IPS DF 6.9 (cell line): ENCODE measurements at regions not wholly inside any gene's neighbourhood (a gene's known extent, or its start where the extent isn't known, plus 50 kb on each side); places are given as distances from the start of the nearest gene placed in this dataset.
"Not testable (repeated sequence)": the region's sequence is repeated elsewhere in the genome, so short reads cannot be mapped to it uniquely, and the experiment has no call there.

Experiments
- DNase-seq: peaks from one replicate; pipeline ENCODE4 v3.0.0-alpha.2; 2013; ENCODE audit warnings: low read depth, low spot score
- H3K27ac ChIP-seq: one replicate; pipeline ENCODE4 v1.5.1; 2013; ENCODE audit warnings: low read length, control low read depth
- H3K27me3 ChIP-seq: 2 replicates; pipeline ENCODE4 v1.6.1; 2013; ENCODE audit warnings: mild to moderate bottlenecking, low read length; ENCODE audit not compliant: control insufficient read depth, insufficient read depth
- H3K36me3 ChIP-seq: 2 replicates; pipeline ENCODE4 v1.6.1; 2013; ENCODE audit warnings: low read length; ENCODE audit not compliant: control insufficient read depth, insufficient read depth
- H3K4me1 ChIP-seq: 2 replicates; pipeline ENCODE4 v1.6.1; 2013; ENCODE audit warnings: low read length; ENCODE audit not compliant: control insufficient read depth, insufficient read depth
- H3K4me3 ChIP-seq: 2 replicates; pipeline ENCODE4 v1.5.1; 2013; ENCODE audit warnings: mild to moderate bottlenecking, low read length
- H3K9me3 ChIP-seq: 2 replicates; pipeline ENCODE4 v1.6.1; 2013; ENCODE audit warnings: low read length, inconsistent platforms; ENCODE audit not compliant: control insufficient read depth, insufficient read depth
- WGBS: extraction: QIAGEN DNeasy Blood & Tissue Kit; methylation state at CpG from one replicate; pipeline ENCODE4 v1.1.7; 2013; ENCODE audit warnings: mixed read lengths, missing lambda C conversion rate; ENCODE audit not compliant: insufficient read length, insufficient coverage; 5-methylcytosine and 5-hydroxymethylcytosine counted together

DNA sequence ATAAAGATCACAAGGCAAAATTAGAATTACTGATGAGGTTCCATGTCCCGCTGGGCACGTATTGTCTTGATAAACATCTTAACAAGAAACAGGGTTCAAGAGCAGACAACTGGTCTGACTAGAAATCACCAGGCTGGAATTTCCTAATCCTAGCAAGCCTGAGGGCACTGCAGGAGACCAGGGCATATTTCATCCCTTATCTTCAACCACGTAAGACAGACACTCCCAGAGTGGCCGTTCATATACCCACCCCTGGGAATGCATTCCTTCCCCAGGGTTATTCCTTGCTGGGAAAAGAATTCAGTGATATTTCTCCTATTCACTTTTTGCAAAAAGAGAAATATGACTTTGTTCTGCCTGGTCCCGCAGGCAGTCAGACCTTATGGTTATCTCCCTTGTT, 185.4 kb upstream of the RPRM start:
- not testable (repeated sequence) for H3K36me3 ChIP-seq, DNase-seq, H3K4me3 ChIP-seq, H3K4me1 ChIP-seq, H3K9me3 ChIP-seq, H3K27me3 ChIP-seq, H3K27ac ChIP-seq
- WGBS = no CpG with 5 or more reads among the region's 5 CpGs

DNA sequence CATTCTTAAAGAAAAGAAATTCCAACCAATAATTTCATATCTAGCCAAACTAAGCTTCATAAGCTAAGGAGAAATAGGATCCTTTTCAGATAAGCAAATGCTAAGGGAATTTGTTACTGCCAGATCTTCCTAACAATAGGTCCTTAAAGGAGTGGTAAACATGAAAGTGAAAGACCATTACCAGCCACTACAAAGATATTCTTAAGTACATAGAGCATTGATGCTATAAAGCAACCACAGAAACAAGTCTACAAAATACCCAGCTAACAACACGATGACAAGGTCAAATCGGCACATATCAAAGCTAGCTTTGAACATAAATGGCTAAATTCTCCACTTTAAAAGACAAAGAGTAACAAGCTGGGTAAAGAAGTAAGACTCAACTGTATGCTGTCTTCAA, 188.9 kb upstream of the RPRM start:
- no peak overlapping the region for H3K27ac ChIP-seq
- DNase-seq = no peak
- H3K9me3 ChIP-seq = no peaks in the 10 kb centered on the region; the same call in 1 of the 2 replicates
- no peaks in the 10 kb centered on the region for H3K27me3 ChIP-seq
- H3K36me3 ChIP-seq = no peaks in the 10 kb centered on the region; the same call in 1 of the 2 replicates
- no CpG with 5 or more reads among the region's 2 CpGs for WGBS
- no peaks in the 10 kb centered on the region for H3K4me1 ChIP-seq
- no peak overlapping the region for H3K4me3 ChIP-seq

DNA sequence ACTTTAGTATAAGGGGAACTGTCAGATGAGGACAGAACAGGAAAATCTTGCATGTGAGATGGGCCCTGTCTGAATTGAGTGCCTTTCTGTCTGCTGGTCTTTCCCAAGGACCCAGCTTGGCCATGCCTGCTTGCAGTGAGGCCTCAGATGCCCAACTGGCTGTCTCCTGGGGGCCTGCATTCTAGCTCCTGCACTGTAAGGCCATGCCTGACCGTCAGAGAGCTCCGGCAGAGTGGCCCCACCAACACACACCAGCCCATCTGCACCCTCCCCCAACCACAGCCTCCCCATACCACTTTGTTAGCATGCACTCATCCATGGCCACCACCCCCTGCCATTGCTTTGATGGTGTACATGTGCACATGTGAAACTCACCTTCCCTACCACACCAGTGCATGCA, 190.4 kb upstream of the RPRM start:
- H3K4me3 ChIP-seq = no peak overlapping the region
- no CpG with 5 or more reads among the region's 2 CpGs for WGBS
- no peaks in the 10 kb centered on the region for H3K4me1 ChIP-seq
- H3K36me3 ChIP-seq = no peaks in the 10 kb centered on the region; the same call in 1 of the 2 replicates
- no peaks in the 10 kb centered on the region for H3K9me3 ChIP-seq
- DNase-seq = no peak
- no peaks in the 10 kb centered on the region for H3K27me3 ChIP-seq
- H3K27ac ChIP-seq = no peak overlapping the region

DNA sequence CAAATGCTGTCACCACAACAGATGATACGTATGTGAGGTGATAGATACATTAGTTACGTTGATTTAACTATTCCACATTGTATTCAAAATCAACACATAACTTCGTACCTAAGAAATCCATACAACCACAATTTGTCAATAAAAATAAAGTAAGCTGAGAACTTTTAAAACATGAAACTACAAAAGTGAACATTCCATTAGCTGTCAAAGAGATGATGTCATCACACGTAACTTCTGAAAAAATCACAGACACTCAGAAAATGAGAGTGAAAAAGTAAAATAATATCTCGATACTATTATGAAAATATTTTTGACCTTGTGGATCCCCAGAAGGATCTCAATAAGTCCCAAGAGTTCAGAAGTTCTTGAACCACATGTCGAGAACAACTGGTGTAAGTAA, 161.6 kb upstream of the GALNT13 start:
- no peak for DNase-seq
- WGBS = no CpG with 5 or more reads among the region's 6 CpGs

DNA sequence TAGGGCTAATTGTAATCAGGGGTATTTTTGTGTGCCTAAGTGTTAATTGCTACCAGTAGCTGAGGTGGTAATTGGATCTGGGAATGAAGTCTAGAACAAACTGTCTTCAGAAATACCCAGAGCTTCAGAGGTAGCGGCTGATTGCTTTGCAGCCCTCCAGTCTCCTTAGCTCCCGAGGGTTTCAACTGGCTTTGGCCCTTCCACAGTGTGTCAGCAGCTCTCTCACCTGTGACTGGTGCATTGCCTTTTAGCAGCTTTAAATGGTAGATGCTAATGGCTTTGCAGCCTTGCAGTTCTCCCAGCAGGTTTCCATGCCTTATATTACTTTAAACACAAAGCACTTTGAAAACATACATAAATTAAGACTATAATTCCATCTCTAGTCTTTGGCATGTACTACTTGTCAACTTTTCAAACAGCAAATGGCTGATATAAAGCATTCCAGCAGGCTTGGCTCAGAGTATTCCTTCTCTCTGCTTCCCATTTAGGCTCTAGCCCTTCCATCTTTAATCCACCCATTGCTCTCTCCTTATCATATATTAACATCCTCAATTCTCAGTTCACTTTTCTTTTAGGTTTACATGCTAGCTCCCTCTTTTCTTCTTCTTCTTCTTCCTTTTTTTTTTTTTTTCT, 156.4 kb upstream of the GALNT13 start:
- no CpG with 5 or more reads among the region's 2 CpGs for WGBS
- H3K4me3 ChIP-seq = no peak overlapping the region

More for the DNA sequence above, 161.6 kb upstream of the GALNT13 start:
- Histone ChIP-seq H3K4me1 (no peaks in the 10 kb centered on the region), H3K4me3 (no peak overlapping the region), H3K27ac (no peak overlapping the region), H3K36me3 (no peaks in the 10 kb centered on the region), H3K27me3 (no peaks in the 10 kb centered on the region), H3K9me3 (no peaks in the 10 kb centered on the region)

DNA sequence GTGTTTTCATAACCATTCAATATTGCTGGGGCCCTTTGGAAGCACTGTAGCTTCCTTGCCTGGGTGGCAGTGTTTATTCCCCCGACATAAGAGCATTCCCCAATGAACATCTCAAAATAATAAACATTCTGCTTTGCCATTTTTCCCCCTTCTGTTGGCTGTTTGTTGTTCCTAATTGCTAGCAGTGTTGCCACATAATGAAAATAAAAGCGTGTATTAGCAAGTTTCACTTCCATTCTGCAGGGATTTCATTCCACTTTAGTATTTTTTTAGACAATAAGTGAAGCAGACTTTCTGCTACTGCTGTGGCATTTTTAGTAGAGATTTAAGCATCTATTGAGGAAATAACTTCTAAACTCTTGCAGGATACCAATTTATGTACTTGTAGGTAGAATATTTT, 154.7 kb upstream of the GALNT13 start:
- no peaks in the 10 kb centered on the region for H3K36me3 ChIP-seq
- no peaks in the 10 kb centered on the region for H3K4me1 ChIP-seq
- no CpG with 5 or more reads among the region's 2 CpGs for WGBS
- no peak overlapping the region for H3K4me3 ChIP-seq
- H3K27ac ChIP-seq = no peak overlapping the region
- H3K27me3 ChIP-seq = no peaks in the 10 kb centered on the region
- DNase-seq = no peak
- H3K9me3 ChIP-seq = no peaks in the 10 kb centered on the region

More for the DNA sequence above, 156.4 kb upstream of the GALNT13 start:
- no peaks in the 10 kb centered on the region for H3K4me1 ChIP-seq
- no peak overlapping the region for H3K27ac ChIP-seq
- H3K9me3 ChIP-seq = no peaks in the 10 kb centered on the region
- H3K36me3 ChIP-seq = no peaks in the 10 kb centered on the region
- no peak for DNase-seq
- H3K27me3 ChIP-seq = no peaks in the 10 kb centered on the region

DNA sequence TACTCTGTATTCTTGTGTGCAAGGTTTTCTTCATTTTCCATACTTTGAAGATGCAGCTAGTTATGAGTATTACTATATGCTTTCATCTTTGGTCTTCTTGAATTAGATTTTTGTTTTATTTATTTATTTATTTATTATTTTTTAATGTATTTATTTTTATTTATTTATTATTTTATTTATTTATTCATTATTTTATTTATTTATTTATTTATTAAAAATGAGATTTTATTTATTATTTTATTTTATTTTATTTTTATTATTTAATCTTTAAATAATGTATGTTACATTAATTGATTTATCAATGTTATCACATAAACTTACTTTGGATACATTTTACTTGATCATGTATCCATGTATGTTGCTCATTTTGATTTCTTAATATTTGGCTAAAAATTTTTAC, 132.3 kb upstream of the GALNT13 start:
- Histone ChIP-seq H3K4me1 (no peaks in the 10 kb centered on the region), H3K4me3 (no peak overlapping the region), H3K36me3 (no peaks in the 10 kb centered on the region), H3K9me3 (no peaks in the 10 kb centered on the region), H3K27me3 (no peaks in the 10 kb centered on the region), H3K27ac (no peak overlapping the region)
- no peak for DNase-seq

DNA sequence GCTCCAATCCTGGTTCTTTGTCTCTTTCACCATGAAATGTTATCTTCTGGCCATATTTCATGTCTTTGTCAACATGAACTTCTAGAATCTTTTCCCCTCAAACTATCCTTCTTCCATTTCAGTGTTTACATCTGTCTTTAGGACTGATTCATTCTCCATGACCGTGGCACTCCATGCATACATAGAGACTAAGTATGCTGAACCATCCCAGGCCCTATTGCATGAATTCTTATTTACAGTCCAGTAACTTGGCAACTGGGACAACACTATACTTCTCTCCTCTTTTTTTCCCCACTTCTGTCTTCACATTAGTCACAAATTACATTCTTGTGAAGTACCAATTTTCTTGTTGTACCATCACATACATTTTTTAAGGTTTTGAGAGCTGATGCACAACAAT, 109.8 kb upstream of the GALNT13 start:
- no CpG with 5 or more reads among the region's 1 CpG for WGBS
- DNase-seq = no peak
- no peak overlapping the region for H3K4me3 ChIP-seq
- no peaks in the 10 kb centered on the region for H3K27me3 ChIP-seq
- no peak overlapping the region for H3K27ac ChIP-seq
- H3K9me3 ChIP-seq = no peaks in the 10 kb centered on the region
- no peaks in the 10 kb centered on the region for H3K36me3 ChIP-seq
- H3K4me1 ChIP-seq = no peaks in the 10 kb centered on the region

DNA sequence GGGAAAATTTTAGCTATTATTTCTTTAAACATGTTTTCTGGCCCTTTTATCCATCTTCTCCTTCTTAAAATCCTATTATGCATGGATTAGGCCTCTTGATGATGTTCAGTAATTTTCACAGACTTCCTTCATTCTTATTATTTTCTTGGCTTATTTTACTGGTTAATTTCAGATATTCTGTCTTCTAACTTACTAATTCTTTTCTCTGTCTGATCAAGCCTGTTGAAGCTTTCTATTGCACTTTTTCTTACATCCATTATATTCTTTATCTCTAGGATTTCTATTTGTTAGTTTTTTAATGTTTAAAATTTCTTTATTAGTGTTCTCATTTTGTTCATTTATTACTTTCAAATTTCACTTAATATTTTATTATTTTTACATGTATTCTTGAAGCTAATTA, 105.3 kb upstream of the GALNT13 start:
- Histone ChIP-seq H3K27me3 (no peaks in the 10 kb centered on the region), H3K4me1 (no peaks in the 10 kb centered on the region), H3K9me3 (no peaks in the 10 kb centered on the region), H3K4me3 (no peak overlapping the region), H3K36me3 (no peaks in the 10 kb centered on the region), H3K27ac (no peak overlapping the region)
- DNase-seq = no peak

DNA sequence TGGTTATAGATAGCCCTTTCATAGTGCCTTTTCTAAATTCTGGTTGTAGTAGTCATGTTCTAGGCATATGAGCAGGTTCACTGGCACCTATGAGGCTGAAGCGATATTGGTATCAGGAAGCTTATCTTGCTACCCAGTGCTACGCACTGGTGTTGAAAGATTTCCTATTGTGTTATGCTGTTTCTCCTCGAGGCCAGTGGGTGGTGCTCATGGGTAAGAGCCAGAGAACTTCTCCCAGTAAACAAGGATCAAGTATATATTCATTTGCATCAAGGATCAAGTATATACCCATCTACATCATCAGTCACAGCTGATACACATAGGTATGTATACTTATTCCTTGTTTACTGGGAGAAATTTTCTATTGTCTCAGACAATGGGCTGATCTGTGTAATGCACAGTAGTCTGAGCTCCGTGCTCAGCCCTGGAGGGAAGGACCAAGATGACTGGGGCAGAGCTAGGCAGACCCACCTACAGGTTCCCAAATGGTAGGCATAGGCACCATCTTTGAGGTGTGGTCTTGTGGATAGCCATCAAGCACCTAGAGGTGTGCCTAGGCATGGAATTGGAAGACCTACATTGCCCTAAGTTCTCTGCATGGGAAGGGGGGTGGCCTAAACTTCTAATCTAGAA, 101.2 kb upstream of the GALNT13 start:
- no peaks in the 10 kb centered on the region for H3K4me1 ChIP-seq
- DNase-seq = peak; percentile 18
- WGBS = no CpG with 5 or more reads among the region's 4 CpGs
- H3K27me3 ChIP-seq = no peaks in the 10 kb centered on the region
- no peak overlapping the region for H3K27ac ChIP-seq
- H3K4me3 ChIP-seq = no peak overlapping the region
- no peaks in the 10 kb centered on the region for H3K36me3 ChIP-seq
- H3K9me3 ChIP-seq = no peaks in the 10 kb centered on the region

DNA sequence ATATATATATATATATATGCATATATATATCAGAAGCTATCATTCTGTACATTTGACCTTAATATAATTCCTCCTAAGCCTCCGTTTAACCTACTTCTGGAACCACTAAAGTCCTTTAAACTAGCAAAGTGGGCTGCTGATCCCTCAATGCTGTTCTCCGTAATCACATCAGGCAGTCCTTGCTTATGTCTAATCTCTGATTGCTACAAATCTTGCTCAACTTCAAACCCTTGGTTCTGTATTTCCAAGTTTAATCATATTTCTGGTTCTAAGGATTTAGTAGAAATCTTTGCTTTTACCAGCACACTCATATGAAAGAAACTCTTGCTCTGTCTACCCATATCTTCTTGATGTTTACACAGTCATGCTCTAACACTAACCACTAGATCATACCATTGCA, 91.5 kb upstream of the GALNT13 start:
- Histone ChIP-seq H3K36me3 (no peaks in the 10 kb centered on the region), H3K4me1 (no peaks in the 10 kb centered on the region), H3K4me3 (no peak overlapping the region), H3K27me3 (no peaks in the 10 kb centered on the region), H3K9me3 (no peaks in the 10 kb centered on the region), H3K27ac (no peak overlapping the region)
- DNase-seq = no peak
- WGBS = no CpG with 5 or more reads among the region's 2 CpGs
